DND-41 (cell line): ENCODE measurements at regions not wholly inside any gene's neighbourhood (a gene's known extent, or its start where the extent isn't known, plus 50 kb on each side); places are given as distances from the start of the nearest gene placed in this dataset.

Experiments used
- EZH2 ChIP-seq: IDR thresholded peaks from 3 replicates; pipeline ENCODE4 v1.6.1; 2012; ENCODE audit warnings: borderline replicate concordance, low read depth, mild to moderate bottlenecking, moderate library complexity, low read length, inconsistent platforms; ENCODE audit not compliant: severe bottlenecking
- TF ChIP-seq, protein P1 (sequence below): IDR thresholded peaks from 2 replicates; pipeline ENCODE4 v1.5.1; 2012; ENCODE audit warnings: borderline replicate concordance, low read length, moderate library complexity, mild to moderate bottlenecking; ENCODE audit not compliant: poor library complexity, severe bottlenecking; ENCODE audit errors: extremely low read depth

DNA sequence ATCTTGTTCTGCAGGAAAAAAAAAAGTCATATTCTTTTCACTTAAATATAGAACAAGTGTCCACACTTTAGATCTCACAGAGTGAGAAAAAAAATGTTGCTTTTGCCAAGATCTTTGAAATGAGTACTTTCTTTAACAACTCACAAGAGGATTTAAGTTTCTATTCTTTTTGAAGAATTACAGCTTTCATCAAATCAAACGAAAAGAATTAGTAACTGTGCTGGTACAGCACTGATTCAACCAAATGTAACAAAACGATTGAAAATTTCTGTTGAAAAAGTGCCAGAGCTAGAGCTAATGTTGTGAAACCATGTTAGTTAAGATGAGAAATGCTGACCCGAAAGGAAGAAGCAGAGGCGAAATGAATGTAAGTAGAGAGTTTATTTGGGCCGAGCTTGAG, 300.2 kb downstream of the GABRB3 start:
- TF ChIP-seq, protein P1, sequence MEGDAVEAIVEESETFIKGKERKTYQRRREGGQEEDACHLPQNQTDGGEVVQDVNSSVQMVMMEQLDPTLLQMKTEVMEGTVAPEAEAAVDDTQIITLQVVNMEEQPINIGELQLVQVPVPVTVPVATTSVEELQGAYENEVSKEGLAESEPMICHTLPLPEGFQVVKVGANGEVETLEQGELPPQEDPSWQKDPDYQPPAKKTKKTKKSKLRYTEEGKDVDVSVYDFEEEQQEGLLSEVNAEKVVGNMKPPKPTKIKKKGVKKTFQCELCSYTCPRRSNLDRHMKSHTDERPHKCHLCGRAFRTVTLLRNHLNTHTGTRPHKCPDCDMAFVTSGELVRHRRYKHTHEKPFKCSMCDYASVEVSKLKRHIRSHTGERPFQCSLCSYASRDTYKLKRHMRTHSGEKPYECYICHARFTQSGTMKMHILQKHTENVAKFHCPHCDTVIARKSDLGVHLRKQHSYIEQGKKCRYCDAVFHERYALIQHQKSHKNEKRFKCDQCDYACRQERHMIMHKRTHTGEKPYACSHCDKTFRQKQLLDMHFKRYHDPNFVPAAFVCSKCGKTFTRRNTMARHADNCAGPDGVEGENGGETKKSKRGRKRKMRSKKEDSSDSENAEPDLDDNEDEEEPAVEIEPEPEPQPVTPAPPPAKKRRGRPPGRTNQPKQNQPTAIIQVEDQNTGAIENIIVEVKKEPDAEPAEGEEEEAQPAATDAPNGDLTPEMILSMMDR = no peak
- TF ChIP-seq EZH2 = no peak
